RWPE1 (cell line): ENCODE measurements at regions not wholly inside any gene's neighbourhood (a gene's known extent, or its start where the extent isn't known, plus 50 kb on each side); places are given as distances from the start of the nearest gene placed in this dataset.

Experiments
- CTCF ChIA-PET: fragments of 350-600 bp; sonication (Branson Sonifier 250); formaldehyde crosslinking; extraction: SDS; loops from one replicate; lab custom pipeline; 2021; lab: Yijun Ruan, JAX
- POLR2A ChIA-PET: fragments of 400-600 bp; formaldehyde crosslinking; extraction: SDS; loops from one replicate; lab custom pipeline; 2020; ENCODE audit warnings: antibody characterized with exemption; ENCODE audit not compliant: low non-redundant PET; lab: Yijun Ruan, JAX
- DNase-seq: peaks from one replicate; pipeline ENCODE4 v3.0.0; 2012; ENCODE audit warnings: low spot score
- H3K27ac ChIP-seq: fragments of 450-650 bp; 2 replicates; pipeline ENCODE4 v1.5.1; 2017
- CTCF ChIP-seq: fragments of 450-650 bp; conservative IDR thresholded peaks from 2 replicates; pipeline ENCODE4 v1.5.1; 2017; ENCODE audit warnings: low read depth, mild to moderate bottlenecking

DNA sequence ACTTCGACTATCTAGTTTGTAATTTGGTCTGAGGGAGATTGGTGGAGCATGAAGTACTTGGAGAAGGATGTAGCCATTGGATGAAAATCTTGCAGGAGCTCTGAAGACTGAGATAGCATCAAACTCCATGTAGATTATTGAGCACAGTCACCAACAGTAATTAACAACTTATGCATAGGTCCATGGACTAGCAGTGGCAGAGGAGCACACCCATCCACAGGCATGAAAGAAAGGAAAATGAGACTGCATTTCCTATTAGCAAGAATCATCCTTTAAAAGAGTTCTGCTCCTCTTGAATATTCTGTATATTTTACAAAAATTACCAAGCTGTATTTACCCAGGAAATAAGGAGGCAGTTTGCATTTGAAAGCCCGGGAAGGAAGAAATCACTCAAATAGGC lies 529.4 kb upstream of the ACTRT1 start:
- POLR2A ChIA-PET: no interaction called here
- CTCF ChIA-PET: no interaction called here
- TF ChIP-seq CTCF: no peak
- no peak for DNase-seq
- H3K27ac ChIP-seq: no peak overlapping the region

DNA sequence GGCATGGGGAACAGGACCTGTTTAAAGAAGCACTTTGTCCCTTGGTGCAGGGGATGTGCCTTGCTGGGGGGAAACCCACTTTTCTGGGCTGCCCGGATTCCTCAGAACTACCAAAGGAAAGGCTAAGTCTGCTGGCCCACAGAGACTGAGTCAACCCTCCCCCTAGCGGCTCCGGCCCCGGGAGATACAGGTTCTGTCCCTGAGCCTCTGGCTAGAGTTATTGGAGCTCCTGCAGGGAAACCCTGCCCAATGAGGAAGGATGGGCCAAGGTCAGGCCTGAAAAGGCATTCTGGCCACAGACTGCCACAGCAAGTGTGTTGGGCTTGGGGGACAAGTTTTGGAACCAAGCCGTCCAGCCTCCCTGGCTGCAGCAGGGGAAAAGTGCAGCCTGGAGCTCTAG lies 490.9 kb upstream of the ACTRT1 start:
- POLR2A ChIA-PET: no interaction called here
- TF ChIP-seq CTCF: no peak
- CTCF ChIA-PET: interaction anchor here (0.7 kb wide), 1 partner anchor 512 kb away, joined by 3 read pairs; no protein-coding TSS in a partner anchor
- DNase-seq: no peak
- no peak overlapping the region for H3K27ac ChIP-seq

DNA sequence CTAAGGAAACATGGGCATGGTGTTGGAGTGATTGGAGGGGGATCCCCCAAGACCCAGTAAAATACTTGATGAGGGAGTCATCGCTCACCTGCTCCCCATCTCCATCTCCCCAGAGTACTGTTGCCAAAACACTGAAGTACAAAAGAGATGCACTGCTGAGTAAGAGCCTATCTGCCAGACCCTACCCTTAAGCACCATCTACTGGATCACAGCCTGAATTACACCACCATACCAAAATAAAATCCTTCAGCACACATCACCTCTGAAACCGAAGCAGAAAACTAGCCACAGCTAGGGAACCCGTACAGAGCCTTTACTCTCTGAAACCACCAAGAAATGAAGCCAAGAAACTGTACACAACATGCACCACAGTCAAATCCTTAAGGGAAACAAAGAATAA lies 466.3 kb upstream of the ACTRT1 start:
- ChIA-PET POLR2A (no interaction called here), CTCF (interaction anchor here (0.6 to 1.2 kb wide), 3 partner anchors 266 to 1131 kb away, joined by 3 read pairs; no protein-coding TSS in a partner anchor)
- peak; percentile 0 for DNase-seq
- TF ChIP-seq CTCF: no peak; the same call in 1 of the 2 replicates
- no peak overlapping the region for H3K27ac ChIP-seq

DNA sequence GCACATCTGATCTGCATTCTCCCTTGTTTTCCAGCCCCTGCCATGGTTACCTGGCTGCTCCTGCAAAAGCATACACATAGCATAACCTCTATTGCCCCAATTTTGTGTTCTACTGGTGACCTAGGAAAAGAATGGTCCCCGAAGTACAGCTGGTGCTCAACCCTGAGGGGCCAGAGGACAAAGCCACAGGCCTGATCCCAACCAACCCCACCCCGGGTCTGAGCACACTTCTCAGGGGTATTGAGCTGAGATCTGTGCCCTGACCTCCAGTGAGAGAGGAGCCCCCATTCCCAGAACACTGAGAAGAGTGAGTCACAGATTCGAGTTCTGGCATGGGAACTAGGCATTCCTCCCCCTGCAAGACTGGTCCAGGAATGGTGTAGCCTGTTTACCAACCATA lies 465.5 kb upstream of the ACTRT1 start:
- CTCF ChIA-PET: interaction anchor here (0.6 to 1.2 kb wide), 2 partner anchors 265 to 1130 kb away, joined by 3 read pairs; no protein-coding TSS in a partner anchor
- no peak for DNase-seq
- POLR2A ChIA-PET: no interaction called here
- no peak overlapping the region for H3K27ac ChIP-seq
- TF ChIP-seq CTCF: no peak

- no peak for DNase-seq
- H3K27ac ChIP-seq: no peak overlapping the region
- ChIA-PET POLR2A (no interaction called here), CTCF (interaction anchor here (0.5 kb wide), 1 partner anchor 1691 kb away, joined by 4 read pairs; no protein-coding TSS in a partner anchor)
- no peak for TF ChIP-seq CTCF
Observed at GRCh38 chrX:128504496-128504895, 452.3 kb upstream of the ACTRT1 start.

DNA sequence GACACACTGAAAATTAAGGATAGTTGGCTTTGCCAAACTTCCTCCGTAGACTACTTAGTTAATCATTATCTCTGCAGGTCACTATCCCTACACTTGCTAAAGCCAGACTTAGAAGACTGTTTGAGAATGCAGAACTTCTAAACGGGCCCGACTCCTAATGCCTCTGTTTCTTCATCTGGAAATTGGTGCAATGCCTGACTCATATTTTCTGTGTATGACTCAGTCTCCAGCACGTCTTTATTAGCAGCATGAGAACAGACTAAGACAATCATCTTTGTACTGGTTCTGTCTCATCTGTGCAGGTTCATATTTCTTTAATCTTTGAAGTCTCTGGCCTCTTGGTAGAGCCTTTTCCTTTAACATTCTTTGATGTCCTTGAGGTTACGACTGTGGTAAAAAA lies 411.9 kb upstream of the ACTRT1 start:
- DNase-seq: peak; percentile 20
- ChIA-PET POLR2A (no interaction called here), CTCF (no interaction called here)
- peak overlapping the region; percentile 73 for H3K27ac ChIP-seq
- TF ChIP-seq CTCF: no peak

DNA sequence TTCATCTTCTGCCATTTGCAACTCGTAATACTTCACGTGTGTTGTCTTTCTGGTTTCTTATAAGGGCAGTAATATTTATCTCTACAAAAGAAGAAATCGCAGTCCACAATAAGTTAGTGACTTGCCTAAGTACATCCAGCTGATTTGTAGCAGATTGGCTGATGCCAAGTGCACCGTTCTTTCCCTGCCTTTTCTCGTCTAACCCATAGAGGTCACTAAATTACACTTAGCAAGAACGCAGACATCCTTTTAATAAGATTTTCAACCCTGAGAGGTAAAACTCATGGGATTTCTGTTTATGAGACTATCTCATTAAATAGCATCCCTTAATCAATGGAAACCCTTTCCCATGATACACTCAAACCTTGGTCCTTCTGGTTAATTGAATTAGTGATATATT lies 408.6 kb upstream of the ACTRT1 start:
- POLR2A ChIA-PET: no interaction called here
- no peak overlapping the region for H3K27ac ChIP-seq
- no peak for TF ChIP-seq CTCF
- no peak for DNase-seq
- CTCF ChIA-PET: interaction anchor here (0.6 kb wide), 1 partner anchor 1449 kb away, joined by 3 read pairs; no protein-coding TSS in a partner anchor
